ENCODE measurements at regions not wholly inside any gene's neighbourhood (a gene's known extent, or its start where the extent isn't known, plus 50 kb on each side); places are given as distances from the start of the nearest gene placed in this dataset.

- no peak for TF ChIP-seq EGR1 (IDR thresholded peaks at IDR 0.05; ENCODE audit: low read depth in 2 of 2)
- no peak for TF ChIP-seq RAD21 (IDR thresholded peaks at IDR 0.05)
- no peak for TF ChIP-seq JUND (IDR thresholded peaks at IDR 0.05)
- TF ChIP-seq ZBTB33 (IDR thresholded peaks at IDR 0.05): no peak
- TF ChIP-seq SP1 (IDR thresholded peaks at IDR 0.05): no peak
- TF ChIP-seq RXRA (IDR thresholded peaks at IDR 0.05): no peak
- no peak for TF ChIP-seq TAF1 (conservative IDR thresholded peaks at IDR 0.05)
- no peak for TF ChIP-seq ATF3 (IDR thresholded peaks at IDR 0.05)
- TF ChIP-seq FOXA1 (IDR thresholded peaks at IDR 0.05): no peak
- TF ChIP-seq REST (IDR thresholded peaks at IDR 0.05): no peak
- no peak for TF ChIP-seq YY1 (IDR thresholded peaks at IDR 0.05)
- TF ChIP-seq CTCF (IDR thresholded peaks at IDR 0.05; ENCODE audit: low read depth, low read length, missing input control): no peak
- no peak for TF ChIP-seq MAX (IDR thresholded peaks at IDR 0.05)
- TF ChIP-seq NR2F2 (IDR thresholded peaks at IDR 0.05): no peak
- DNase-seq (ENCODE audit: low spot score): no peak
- Histone ChIP-seq H3K4me1 (ENCODE audit: control insufficient read depth in 4 of 4, insufficient read depth in 4 of 4, low read length in 3 of 4) (peaks cover 0 to 3% (median 2%) of the 10 kb centered on the region in 4 donors), H3K27ac (ENCODE audit: low read depth in 1 of 2, low read length in 2 of 2) (no peak overlapping the region), H3K36me3 (ENCODE audit: control insufficient read depth in 4 of 4, insufficient read depth in 3 of 4, low read depth in 1 of 4, low read length in 3 of 4) (no peaks in the 10 kb centered on the region), H3K9ac (ENCODE audit: low read depth in 1 of 2, low read length in 2 of 2) (no peak overlapping the region), H3K9me3 (ENCODE audit: control insufficient read depth in 4 of 4, low read length in 3 of 4) (no peaks in the 10 kb centered on the region), H3K4me3 (ENCODE audit: low read depth in 1 of 3, low read length in 3 of 3) (no peak overlapping the region), H3K27me3 (ENCODE audit: control insufficient read depth in 4 of 4, insufficient read depth in 4 of 4, low read length in 3 of 4) (no peaks in the 10 kb centered on the region)
- WGBS: 89% methylated on average over 15 of the region's 15 CpGs
Observed at GRCh38 chr12:22765421-22766130, 140.6 kb downstream of the ETNK1 start.

- Histone ChIP-seq H3K27ac (ENCODE audit: low read depth in 1 of 2, low read length in 2 of 2) (no peak overlapping the region), H3K9ac (ENCODE audit: low read depth in 1 of 2, low read length in 2 of 2) (no peak overlapping the region), H3K36me3 (ENCODE audit: control insufficient read depth in 4 of 4, insufficient read depth in 3 of 4, low read depth in 1 of 4, low read length in 3 of 4) (no peaks in the 10 kb centered on the region), H3K9me3 (ENCODE audit: control insufficient read depth in 4 of 4, low read length in 3 of 4) (no peaks in the 10 kb centered on the region), H3K4me3 (ENCODE audit: low read depth in 1 of 3, low read length in 3 of 3) (no peak overlapping the region), H3K27me3 (ENCODE audit: control insufficient read depth in 4 of 4, insufficient read depth in 4 of 4, low read length in 3 of 4) (no peaks in the 10 kb centered on the region), H3K4me1 (ENCODE audit: control insufficient read depth in 4 of 4, insufficient read depth in 4 of 4, low read length in 3 of 4) (no peaks in the 10 kb centered on the region)
- no peak for DNase-seq (ENCODE audit: low spot score)
- WGBS: 87% methylated on average over 7 of the region's 7 CpGs
- TF ChIP-seq REST (IDR thresholded peaks at IDR 0.05): no peak
- no peak for TF ChIP-seq RAD21 (IDR thresholded peaks at IDR 0.05)
- no peak for TF ChIP-seq ZBTB33 (IDR thresholded peaks at IDR 0.05)
- no peak for TF ChIP-seq FOXA1 (IDR thresholded peaks at IDR 0.05)
- TF ChIP-seq MAX (IDR thresholded peaks at IDR 0.05): no peak
- no peak for TF ChIP-seq EGR1 (IDR thresholded peaks at IDR 0.05; ENCODE audit: low read depth in 2 of 2)
- TF ChIP-seq NR2F2 (IDR thresholded peaks at IDR 0.05): no peak
- no peak for TF ChIP-seq JUND (IDR thresholded peaks at IDR 0.05)
- no peak for TF ChIP-seq YY1 (IDR thresholded peaks at IDR 0.05)
- TF ChIP-seq GABPA (IDR thresholded peaks at IDR 0.05 in 1 of 2, conservative IDR thresholded peaks at IDR 0.05 in 1 of 2): no peak
Observed at GRCh38 chr12:22766911-22767420, 142.0 kb downstream of the ETNK1 start.

All from liver (tissue), 8 donors.